Aorta (tissue), 5 donors: ENCODE measurements at regions not wholly inside any gene's neighbourhood (a gene's known extent, or its start where the extent isn't known, plus 50 kb on each side); places are given as distances from the start of the nearest gene placed in this dataset.
"Not testable (repeated sequence)": the region's sequence is repeated elsewhere in the genome, so short reads cannot be mapped to it uniquely, and the experiment has no call there.

Source experiments
- ATAC-seq: fragments of 200-7000 bp; cut with Tn5 transposase; one replicate; pipeline ENCODE4 v1.9.1; 2022; ENCODE audit warnings: moderate library complexity; ENCODE audit not compliant: low FRiP score
- DNase-seq, 2 donors: peaks; one replicate each; pipeline ENCODE4 v3.0.0-alpha.2; 2020
- H3K27ac ChIP-seq, 2 donors: one replicate each; pipeline ENCODE4 v1.5.1; 2013; ENCODE audit warnings: low read length in 2 of 2, mild to moderate bottlenecking in 2 of 2, moderate library complexity in 2 of 2, control low read depth in 1 of 2, inconsistent platforms in 1 of 2, low read depth in 1 of 2
- H3K27me3 ChIP-seq, 2 donors: one replicate each; pipeline ENCODE4 v1.6.1; 2013; ENCODE audit warnings: control low read depth in 1 of 2, low read length in 1 of 2, mild to moderate bottlenecking in 1 of 2, moderate library complexity in 1 of 2; ENCODE audit not compliant: insufficient read depth in 2 of 2, control insufficient read depth in 1 of 2
- H3K36me3 ChIP-seq, 2 donors: one replicate each; pipeline ENCODE4 v1.6.1; 2013; ENCODE audit warnings: control low read depth in 1 of 2, low read length in 1 of 2, mild to moderate bottlenecking in 1 of 2; ENCODE audit not compliant: insufficient read depth in 2 of 2, control insufficient read depth in 1 of 2
- H3K4me1 ChIP-seq, 2 donors: one replicate each; pipeline ENCODE4 v1.6.1; 2013; ENCODE audit warnings: low read length in 2 of 2, control low read depth in 1 of 2, mild to moderate bottlenecking in 1 of 2, moderate library complexity in 1 of 2; ENCODE audit not compliant: insufficient read depth in 2 of 2, control insufficient read depth in 1 of 2
- H3K4me3 ChIP-seq, 2 donors: one replicate each; pipeline ENCODE4 v1.5.1; 2013; ENCODE audit warnings: low read length in 2 of 2, control low read depth in 1 of 2, mild to moderate bottlenecking in 1 of 2
- H3K9me3 ChIP-seq: one replicate; pipeline ENCODE4 v1.6.1; 2013; ENCODE audit warnings: mild to moderate bottlenecking, low read length; ENCODE audit not compliant: control insufficient read depth
- WGBS, 2 donors: extraction: QIAGEN DNeasy Blood & Tissue Kit; methylation state at CpG; one replicate each; pipeline ENCODE4 v1.1.7; 2013; 5-methylcytosine and 5-hydroxymethylcytosine counted together
- intact Hi-C, 2 donors: fragments of 100-400 bp; cut with DNase I; formaldehyde crosslinking; loops; one replicate each; pipeline versions ENCODE4 v1.14.2 to v1.15.0; 2022
- donor health status: healthy with polysubstance abuse.
- donor health status: Bipolar disorder and iron deficiency.
- donor health status: DM: no; HTN: no; CAD: no.
- donor health status: DM: no; HTN: no; CAD: no.
- donor health status: DM: yes; HTN: yes; CAD: no.

- Histone ChIP-seq H3K4me3 (no peak overlapping the region), H3K27ac (no peak overlapping the region), H3K9me3 (peaks cover 2% of the 10 kb centered on the region), H3K4me1 (no peaks in the 10 kb centered on the region), H3K36me3 (no peaks in the 10 kb centered on the region), H3K27me3 (no peaks in the 10 kb centered on the region)
- ATAC-seq (no peak), DNase-seq (no peak)
- 38 to 42% methylated on average over 1 of the region's 1 CpG for WGBS, 2 donors
- intact Hi-C loops = no loop called here
Observed at GRCh38 chr7:104074529-104074928, 85.1 kb upstream of the RELN start.

- H3K9me3 ChIP-seq, H3K27ac ChIP-seq, H3K4me1 ChIP-seq, ATAC-seq, H3K36me3 ChIP-seq, H3K4me3 ChIP-seq, H3K27me3 ChIP-seq, intact Hi-C loops: not testable (repeated sequence)
- WGBS, 2 donors = 93 to 95% methylated on average over 24 to 25 of the region's 25 CpGs
- DNase-seq = peak in 1 of 2 donors; percentile 62
Observed at GRCh38 chr7:104071641-104072040, 82.2 kb upstream of the RELN start.

GRCh38 chr7:104065491-104065890 is 76.0 kb upstream of the RELN start:
- Histone ChIP-seq H3K9me3 (no peaks in the 10 kb centered on the region), H3K27me3 (no peaks in the 10 kb centered on the region), H3K36me3 (no peaks in the 10 kb centered on the region), H3K4me1 (no peaks in the 10 kb centered on the region), H3K27ac (no peak overlapping the region), H3K4me3 (no peak overlapping the region)
- DNase-seq (no peak), ATAC-seq (no peak)
- intact Hi-C loops = no loop called here

GRCh38 chr7:104064969-104065387 is 75.5 kb upstream of the RELN start:
- WGBS, 2 donors = 67 to 70% methylated on average over 1 of the region's 1 CpG
- Histone ChIP-seq H3K4me3 (no peak overlapping the region), H3K27ac (no peak overlapping the region), H3K36me3 (no peaks in the 10 kb centered on the region), H3K27me3 (no peaks in the 10 kb centered on the region), H3K4me1 (no peaks in the 10 kb centered on the region), H3K9me3 (no peaks in the 10 kb centered on the region)
- DNase-seq (no peak), ATAC-seq (no peak)
- intact Hi-C loops = no loop called here

GRCh38 chr7:104063797-104064196 is 74.3 kb upstream of the RELN start:
- H3K27ac ChIP-seq, H3K9me3 ChIP-seq, H3K4me3 ChIP-seq, H3K36me3 ChIP-seq, DNase-seq, H3K27me3 ChIP-seq, intact Hi-C loops, ATAC-seq, H3K4me1 ChIP-seq: not testable (repeated sequence)
- 73 to 85% methylated on average over 2 of the region's 2 CpGs for WGBS, 2 donors

GRCh38 chr7:104061652-104062051 is 72.2 kb upstream of the RELN start:
- no peak for ATAC-seq
- intact Hi-C loops = no loop called here

GRCh38 chr7:104059837-104060236 is 70.4 kb upstream of the RELN start:
- H3K36me3 ChIP-seq, H3K27ac ChIP-seq, H3K9me3 ChIP-seq, H3K4me1 ChIP-seq, H3K27me3 ChIP-seq, intact Hi-C loops, DNase-seq, H3K4me3 ChIP-seq, ATAC-seq: not testable (repeated sequence)
- 77 to 81% methylated on average over 8 of the region's 8 CpGs for WGBS, 2 donors

More at GRCh38 chr7:104061652-104062051, 72.2 kb upstream of the RELN start:
- Histone ChIP-seq H3K9me3 (no peaks in the 10 kb centered on the region), H3K4me3 (no peak overlapping the region), H3K4me1 (no peaks in the 10 kb centered on the region), H3K36me3 (no peaks in the 10 kb centered on the region), H3K27me3 (no peaks in the 10 kb centered on the region), H3K27ac (no peak overlapping the region)
- DNase-seq = no peak

- DNase-seq (no peak), ATAC-seq (no peak)
- intact Hi-C loops = no loop called here
- H3K27me3 ChIP-seq = no peaks in the 10 kb centered on the region
- no peaks in the 10 kb centered on the region for H3K36me3 ChIP-seq
- no peaks in the 10 kb centered on the region for H3K4me1 ChIP-seq
- WGBS, 2 donors = 62 to 68% methylated on average over 5 of the region's 5 CpGs
- no peak overlapping the region for H3K27ac ChIP-seq
- no peak overlapping the region for H3K4me3 ChIP-seq
- peaks cover 2% of the 10 kb centered on the region for H3K9me3 ChIP-seq
Observed at GRCh38 chr7:104059103-104059502, 69.6 kb upstream of the RELN start.

GRCh38 chr7:104054362-104054761 is 64.9 kb upstream of the RELN start:
- intact Hi-C loops = no loop called here
- H3K4me3 ChIP-seq = no peak overlapping the region
- no peaks in the 10 kb centered on the region for H3K4me1 ChIP-seq
- DNase-seq = no peak
- no peaks in the 10 kb centered on the region for H3K27me3 ChIP-seq
- no peaks in the 10 kb centered on the region for H3K36me3 ChIP-seq
- ATAC-seq = no peak
- H3K9me3 ChIP-seq = peaks cover 2% of the 10 kb centered on the region
- WGBS, 2 donors = 54 to 61% methylated on average over 1 of the region's 1 CpG
- no peak overlapping the region for H3K27ac ChIP-seq
